Caco-2 (cell line): ENCODE measurements at regions not wholly inside any gene's neighbourhood (a gene's known extent, or its start where the extent isn't known, plus 50 kb on each side); places are given as distances from the start of the nearest gene placed in this dataset.

Experiments used
- BruUV-seq: library from RNA; stranded (reverse); fragments of 400-500 nt; replicated peaks from 2 replicates; lab custom pipeline; 2021; lab: Mats Ljungman, UMichigan
- CTCF ChIA-PET: fragments of 300-600 bp; sonication (Branson Sonifier 250); formaldehyde crosslinking; loops from one replicate; lab custom pipeline; 2022; ENCODE audit warnings: antibody characterized with exemption; lab: Charles Lee
- POLR2A ChIA-PET: fragments of 300-600 bp; sonication (Branson Sonifier 250); formaldehyde crosslinking; loops from one replicate; lab custom pipeline; 2022; ENCODE audit warnings: antibody characterized with exemption; lab: Charles Lee
- DNase-seq, 2 experiments: peaks; one replicate each; pipeline versions ENCODE4 v3.0.0 to v3.0.0-alpha.2; 2020 to 2022
- H3K27me3 ChIP-seq: replicated peaks from 2 replicates; pipeline ENCODE4 v1.6.0; 2011; ENCODE audit warnings: low read length; ENCODE audit not compliant: control insufficient read depth, insufficient read depth
- H3K36me3 ChIP-seq: 2 replicates; pipeline ENCODE4 v1.5.1; 2011; ENCODE audit warnings: low read length; ENCODE audit not compliant: control insufficient read depth, insufficient read depth
- H3K4me1 ChIP-seq: fragments of 250-450 bp; sonication (Bioruptor Pico); 2 replicates; pipeline ENCODE4 v1.5.1; 2020; ENCODE audit warnings: mild to moderate bottlenecking
- H3K4me3 ChIP-seq: 2 replicates; pipeline ENCODE4 v1.5.1; 2011; ENCODE audit warnings: low read depth, mild to moderate bottlenecking, control low read depth, low read length
- H3K9me3 ChIP-seq: fragments of 250-450 bp; sonication (Bioruptor Pico); 2 replicates; pipeline ENCODE4 v1.5.1; 2020; ENCODE audit warnings: mild to moderate bottlenecking, moderate library complexity
- H3K27ac Mint-ChIP-seq: one replicate; pipeline ENCODE4 v1.8.0; 2022; ENCODE audit warnings: mixed read lengths; ENCODE audit not compliant: unreplicated experiment
- H3K27me3 Mint-ChIP-seq: one replicate; pipeline ENCODE4 v1.8.0; 2022; ENCODE audit warnings: mixed read lengths; ENCODE audit not compliant: insufficient read depth, unreplicated experiment
- H3K36me3 Mint-ChIP-seq: one replicate; pipeline ENCODE4 v1.8.0; 2022; ENCODE audit warnings: mild to moderate bottlenecking, mixed read lengths; ENCODE audit not compliant: insufficient read depth, unreplicated experiment
- H3K4me1 Mint-ChIP-seq: one replicate; pipeline ENCODE4 v1.8.0; 2022; ENCODE audit warnings: low read depth, mixed read lengths; ENCODE audit not compliant: unreplicated experiment
- H3K4me3 Mint-ChIP-seq: one replicate; pipeline ENCODE4 v1.8.0; 2022; ENCODE audit warnings: mild to moderate bottlenecking, moderate library complexity, mixed read lengths; ENCODE audit not compliant: unreplicated experiment
- H3K9me3 Mint-ChIP-seq: one replicate; pipeline ENCODE4 v1.8.0; 2022; ENCODE audit warnings: mixed read lengths; ENCODE audit not compliant: unreplicated experiment
- intact Hi-C: fragments of 100-400 bp; cut with micrococcal nuclease; formaldehyde crosslinking; loops from one replicate; pipeline ENCODE4 v1.10.0; 2022; ENCODE audit not compliant: unreplicated experiment
- TF ChIP-seq, protein P1 (sequence below), 2 experiments: fragments of 200-600 bp in 1 of 2; IDR thresholded peaks; 1 replicate in 1 of 2; 2 replicates in 1 of 2; pipeline versions ENCODE4 v1.5.1 to v1.8.0; 2011 to 2022; ENCODE audit warnings: antibody characterized with exemption in 1 of 2, control low read depth in 1 of 2, inconsistent platforms in 1 of 2, low read depth in 1 of 2, low read length in 1 of 2, mild to moderate bottlenecking in 1 of 2, moderate library complexity in 1 of 2; ENCODE audit not compliant: insufficient read depth in 1 of 2, severe bottlenecking in 1 of 2, unreplicated experiment in 1 of 2

DNA sequence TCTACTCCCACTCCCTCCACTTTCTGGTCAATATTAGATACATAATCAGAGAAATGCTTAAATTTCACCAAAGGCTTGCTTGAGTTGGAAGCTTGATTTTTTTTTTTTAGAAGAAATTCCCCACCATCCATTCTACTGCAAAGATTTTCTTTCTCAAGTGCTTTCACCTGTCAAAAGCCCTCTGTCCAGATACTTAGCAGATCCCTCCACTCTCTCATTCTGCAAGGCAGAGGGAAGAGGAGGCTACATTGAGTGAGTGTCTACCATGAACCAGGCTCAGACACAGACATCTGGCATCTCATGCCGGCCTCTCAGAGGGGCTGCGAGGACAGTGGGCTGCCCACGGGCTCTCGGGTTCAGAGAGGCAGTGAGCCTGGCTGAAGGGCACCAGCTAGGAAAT, 127.6 kb upstream of the GSC start:
- no peak for DNase-seq
- Mint-ChIP-seq H3K27me3 (peaks cover 10% of the 10 kb centered on the region), H3K4me1 (no peaks in the 10 kb centered on the region), H3K36me3 (no peaks in the 10 kb centered on the region), H3K4me3 (no peak overlapping the region), H3K9me3 (no peaks in the 10 kb centered on the region), H3K27ac (no peak overlapping the region)
- no peak overlapping the region for H3K4me3 ChIP-seq
- ChIA-PET POLR2A (no interaction called here), CTCF (no interaction called here)
- H3K27me3 ChIP-seq: no peaks in the 10 kb centered on the region
- TF ChIP-seq, protein P1, sequence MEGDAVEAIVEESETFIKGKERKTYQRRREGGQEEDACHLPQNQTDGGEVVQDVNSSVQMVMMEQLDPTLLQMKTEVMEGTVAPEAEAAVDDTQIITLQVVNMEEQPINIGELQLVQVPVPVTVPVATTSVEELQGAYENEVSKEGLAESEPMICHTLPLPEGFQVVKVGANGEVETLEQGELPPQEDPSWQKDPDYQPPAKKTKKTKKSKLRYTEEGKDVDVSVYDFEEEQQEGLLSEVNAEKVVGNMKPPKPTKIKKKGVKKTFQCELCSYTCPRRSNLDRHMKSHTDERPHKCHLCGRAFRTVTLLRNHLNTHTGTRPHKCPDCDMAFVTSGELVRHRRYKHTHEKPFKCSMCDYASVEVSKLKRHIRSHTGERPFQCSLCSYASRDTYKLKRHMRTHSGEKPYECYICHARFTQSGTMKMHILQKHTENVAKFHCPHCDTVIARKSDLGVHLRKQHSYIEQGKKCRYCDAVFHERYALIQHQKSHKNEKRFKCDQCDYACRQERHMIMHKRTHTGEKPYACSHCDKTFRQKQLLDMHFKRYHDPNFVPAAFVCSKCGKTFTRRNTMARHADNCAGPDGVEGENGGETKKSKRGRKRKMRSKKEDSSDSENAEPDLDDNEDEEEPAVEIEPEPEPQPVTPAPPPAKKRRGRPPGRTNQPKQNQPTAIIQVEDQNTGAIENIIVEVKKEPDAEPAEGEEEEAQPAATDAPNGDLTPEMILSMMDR (IDR thresholded peaks at IDR 0.05; ENCODE audit: insufficient read depth in 1 of 2, low read depth in 1 of 2, low read length in 1 of 2, severe bottlenecking in 1 of 2, unreplicated experiment in 1 of 2): no peak
- intact Hi-C loops: no loop called here
- no TSS peak for BruUV-seq
- no peaks in the 10 kb centered on the region for H3K9me3 ChIP-seq
- H3K36me3 ChIP-seq: no peaks in the 10 kb centered on the region
- H3K4me1 ChIP-seq: no peaks in the 10 kb centered on the region

DNA sequence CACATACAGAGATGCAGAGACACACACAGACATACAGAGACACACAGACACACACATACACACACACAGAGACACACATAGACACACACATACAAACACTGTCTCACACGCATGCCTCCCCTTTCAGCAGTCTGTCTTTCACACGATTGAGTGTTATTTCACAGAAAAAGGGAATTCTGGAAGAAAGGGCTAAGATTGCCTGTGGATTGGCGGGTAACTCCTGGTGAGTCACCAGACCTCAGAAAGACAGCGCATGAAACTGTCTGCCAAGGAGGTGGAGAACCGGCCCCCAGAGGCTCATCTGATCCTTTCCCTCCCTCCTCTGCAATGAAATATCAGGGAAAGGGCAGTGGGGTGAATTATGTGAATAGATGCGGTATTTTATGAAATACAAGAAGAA, 127.2 kb upstream of the GSC start:
- no peak for DNase-seq
- H3K27me3 Mint-ChIP-seq: peaks cover 10% of the 10 kb centered on the region

DNA sequence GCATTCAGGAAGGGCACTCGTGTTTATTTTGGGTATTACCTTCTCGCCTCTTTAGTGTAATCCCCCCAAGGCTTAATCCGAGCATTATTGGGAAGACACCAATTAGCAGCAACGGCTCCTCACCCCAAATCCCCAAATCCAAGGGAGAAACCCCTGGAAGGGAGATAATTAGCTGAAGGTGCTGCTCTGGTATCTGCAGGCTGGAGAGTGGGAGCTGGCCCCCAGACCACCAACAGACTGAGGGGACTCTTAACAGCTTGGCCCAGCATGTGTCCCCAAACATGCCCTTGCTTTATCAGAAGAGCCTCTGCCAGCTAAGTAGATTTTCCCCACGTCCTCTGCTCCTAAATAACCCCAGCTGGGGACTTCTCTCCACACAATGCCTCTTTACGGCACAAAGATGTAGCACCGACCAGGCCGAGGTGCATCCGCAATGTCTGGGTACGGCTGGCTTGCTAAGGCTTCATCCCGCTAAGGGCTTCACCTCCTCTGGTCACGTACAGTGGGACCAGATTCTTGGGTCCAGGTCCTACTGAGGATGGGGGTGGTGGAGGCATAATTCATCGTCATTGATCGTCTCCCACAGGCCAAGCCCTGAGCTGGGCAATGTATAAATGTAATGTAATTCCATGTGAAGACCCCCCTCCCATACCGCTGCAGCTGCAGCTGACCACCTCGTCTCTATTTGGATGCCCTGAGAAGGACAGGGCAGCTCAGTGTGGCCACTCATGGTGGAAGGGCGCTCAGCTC, 123.7 kb upstream of the GSC start:
- TF ChIP-seq, protein P1 (IDR thresholded peaks at IDR 0.05; ENCODE audit: insufficient read depth in 1 of 2, low read depth in 1 of 2, low read length in 1 of 2, severe bottlenecking in 1 of 2, unreplicated experiment in 1 of 2): no peak
- no peaks in the 10 kb centered on the region for H3K36me3 ChIP-seq
- no peak overlapping the region for H3K4me3 ChIP-seq
- Mint-ChIP-seq H3K27me3 (peaks cover 7% of the 10 kb centered on the region), H3K4me3 (no peak overlapping the region), H3K27ac (no peak overlapping the region), H3K4me1 (no peaks in the 10 kb centered on the region), H3K36me3 (no peaks in the 10 kb centered on the region), H3K9me3 (no peaks in the 10 kb centered on the region)
- H3K9me3 ChIP-seq: no peaks in the 10 kb centered on the region
- DNase-seq: no peak
- ChIA-PET CTCF (no interaction called here), POLR2A (no interaction called here)
- no peaks in the 10 kb centered on the region for H3K27me3 ChIP-seq
- BruUV-seq: no TSS peak
- intact Hi-C loops: no loop called here
- no peaks in the 10 kb centered on the region for H3K4me1 ChIP-seq

More for the DNA sequence above, 127.2 kb upstream of the GSC start:
- H3K36me3 Mint-ChIP-seq: no peaks in the 10 kb centered on the region
- no TSS peak for BruUV-seq
- H3K27ac Mint-ChIP-seq: no peak overlapping the region
- ChIA-PET CTCF (no interaction called here), POLR2A (no interaction called here)
- H3K9me3 Mint-ChIP-seq: no peaks in the 10 kb centered on the region
- Histone ChIP-seq H3K4me1 (no peaks in the 10 kb centered on the region), H3K27me3 (no peaks in the 10 kb centered on the region), H3K4me3 (no peak overlapping the region), H3K9me3 (no peaks in the 10 kb centered on the region), H3K36me3 (no peaks in the 10 kb centered on the region)
- H3K4me3 Mint-ChIP-seq: no peak overlapping the region
- no peaks in the 10 kb centered on the region for H3K4me1 Mint-ChIP-seq
- TF ChIP-seq, protein P1 (IDR thresholded peaks at IDR 0.05; ENCODE audit: insufficient read depth in 1 of 2, low read depth in 1 of 2, low read length in 1 of 2, severe bottlenecking in 1 of 2, unreplicated experiment in 1 of 2): no peak
- intact Hi-C loops: no loop called here
